ENCODE measurements at regions not wholly inside any gene's neighbourhood (a gene's known extent, or its start where the extent isn't known, plus 50 kb on each side); places are given as distances from the start of the nearest gene placed in this dataset.

GRCh38 chr9:1514250-1514649, 464.1 kb downstream of the DMRT2 start:
- DNase-seq (ENCODE audit: low spot score): no peak
- in situ Hi-C loops (cut with MboI; ENCODE audit: low sequenced_read_pairs, unreplicated experiment): no loop called here
- TF ChIP-seq CTCF (IDR thresholded peaks at IDR 0.05; ENCODE audit: borderline replicate concordance, control extremely low read depth, extremely low read depth, insufficient read depth, missing control alignments): no peak

- no peak for DNase-seq (ENCODE audit: low spot score)
- TF ChIP-seq CTCF (IDR thresholded peaks at IDR 0.05; ENCODE audit: borderline replicate concordance, control extremely low read depth, extremely low read depth, insufficient read depth, missing control alignments): no peak
- in situ Hi-C loops (cut with MboI; ENCODE audit: low sequenced_read_pairs, unreplicated experiment): no loop called here
Measured at GRCh38 chr9:1514776-1515363, 464.7 kb downstream of the DMRT2 start.

GRCh38 chr9:1515557-1515956, 465.4 kb downstream of the DMRT2 start:
- no peak for TF ChIP-seq CTCF (IDR thresholded peaks at IDR 0.05; ENCODE audit: borderline replicate concordance, control extremely low read depth, extremely low read depth, insufficient read depth, missing control alignments)
- in situ Hi-C loops (cut with MboI; ENCODE audit: low sequenced_read_pairs, unreplicated experiment): no loop called here
- no peak for DNase-seq (ENCODE audit: low spot score)

- in situ Hi-C loops (cut with MboI; ENCODE audit: low sequenced_read_pairs, unreplicated experiment): no loop called here
- no peak for DNase-seq (ENCODE audit: low spot score)
- no peak for TF ChIP-seq CTCF (IDR thresholded peaks at IDR 0.05; ENCODE audit: borderline replicate concordance, control extremely low read depth, extremely low read depth, insufficient read depth, missing control alignments)
Measured at GRCh38 chr9:1521547-1521946, 471.4 kb downstream of the DMRT2 start.

GRCh38 chr9:1522219-1522767, 472.1 kb downstream of the DMRT2 start:
- TF ChIP-seq CTCF (IDR thresholded peaks at IDR 0.05; ENCODE audit: borderline replicate concordance, control extremely low read depth, extremely low read depth, insufficient read depth, missing control alignments): no peak
- peak; percentile 12 for DNase-seq (ENCODE audit: low spot score)
- in situ Hi-C loops (cut with MboI; ENCODE audit: low sequenced_read_pairs, unreplicated experiment): no loop called here

GRCh38 chr9:1528456-1528855, 478.3 kb downstream of the DMRT2 start:
- no peak for TF ChIP-seq CTCF (IDR thresholded peaks at IDR 0.05; ENCODE audit: borderline replicate concordance, control extremely low read depth, extremely low read depth, insufficient read depth, missing control alignments)
- in situ Hi-C loops (cut with MboI; ENCODE audit: low sequenced_read_pairs, unreplicated experiment): no loop called here
- no peak for DNase-seq (ENCODE audit: low spot score)

All from GM13976 (cell line).